EH (cell line): ENCODE measurements at regions not wholly inside any gene's neighbourhood (a gene's known extent, or its start where the extent isn't known, plus 50 kb on each side); places are given as distances from the start of the nearest gene placed in this dataset.

Experiments
- DNase-seq: peaks from one replicate; pipeline ENCODE4 v3.0.0-alpha.2; 2015; ENCODE audit warnings: low read depth

DNA sequence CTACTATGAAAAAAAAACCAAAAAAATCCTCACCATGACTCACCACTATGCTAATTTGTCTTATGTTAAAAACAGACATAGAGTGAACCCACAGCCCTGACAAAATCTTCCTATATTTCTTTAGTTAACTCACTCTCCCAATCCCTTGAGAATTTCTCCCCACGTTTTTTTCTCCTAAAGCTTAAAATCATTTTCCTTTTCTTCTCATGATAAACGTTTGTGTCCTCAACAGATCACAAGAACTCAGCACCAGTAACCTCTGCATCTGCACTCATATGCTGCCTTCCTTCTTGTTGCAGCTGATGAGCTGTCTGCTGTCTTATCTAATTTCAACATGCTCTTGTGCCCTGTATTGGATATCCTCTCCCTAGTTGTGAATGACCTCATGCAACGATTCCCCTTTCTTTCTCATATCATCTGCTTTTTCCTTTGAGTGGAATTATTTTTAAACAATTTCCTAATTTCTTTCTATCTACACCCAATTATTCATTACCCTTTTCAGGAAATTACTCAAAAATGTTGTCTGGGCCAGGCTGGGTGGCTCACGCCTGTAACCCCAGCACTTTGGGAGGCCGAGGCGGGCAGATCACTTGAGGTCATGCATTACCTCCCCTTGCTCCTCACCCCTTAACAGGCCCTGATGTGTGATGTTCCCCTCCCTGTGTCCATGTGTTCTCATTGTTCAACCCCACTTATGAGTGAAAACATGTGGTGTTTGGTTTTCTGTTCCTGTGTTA is 427.5 kb upstream of the MGAT4C start:
- no peak for DNase-seq

DNA sequence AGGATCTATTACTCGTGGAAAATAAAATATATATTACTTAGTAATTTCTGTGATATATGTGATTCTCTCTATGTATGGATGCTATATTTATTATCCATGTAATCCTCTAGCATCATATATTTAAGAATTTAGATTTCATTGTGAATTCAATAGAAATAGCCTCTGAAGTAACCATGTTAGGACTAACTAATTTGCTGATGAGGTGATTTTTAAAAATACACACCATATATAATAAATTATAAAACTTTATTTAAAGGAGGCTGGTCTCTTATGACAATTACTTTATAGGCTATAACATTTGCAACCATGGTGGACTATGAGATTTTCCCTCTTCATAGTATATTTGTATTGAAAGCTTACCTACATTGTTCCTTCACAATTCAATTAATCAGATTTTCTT is 424.9 kb upstream of the MGAT4C start:
- no peak for DNase-seq

DNA sequence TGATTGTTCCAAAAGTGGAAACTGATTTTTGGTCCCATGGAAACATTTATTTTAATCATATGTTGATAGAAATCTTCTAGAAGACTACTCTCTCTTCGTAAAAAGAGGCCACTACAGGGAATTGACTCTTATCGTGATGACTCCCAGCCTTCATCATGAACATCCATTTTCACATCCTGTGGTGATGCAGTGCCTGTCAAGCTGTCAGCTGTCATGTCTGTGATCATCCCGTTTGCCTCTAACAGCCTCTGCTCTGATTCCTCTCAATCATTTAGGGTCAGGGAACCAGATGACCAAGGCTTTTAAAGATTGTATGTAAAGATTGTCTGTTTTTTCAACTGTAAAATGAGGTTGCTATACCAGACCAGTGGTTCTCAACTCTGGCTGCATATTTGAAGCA is 419.0 kb upstream of the MGAT4C start:
- DNase-seq, result no peak

DNA sequence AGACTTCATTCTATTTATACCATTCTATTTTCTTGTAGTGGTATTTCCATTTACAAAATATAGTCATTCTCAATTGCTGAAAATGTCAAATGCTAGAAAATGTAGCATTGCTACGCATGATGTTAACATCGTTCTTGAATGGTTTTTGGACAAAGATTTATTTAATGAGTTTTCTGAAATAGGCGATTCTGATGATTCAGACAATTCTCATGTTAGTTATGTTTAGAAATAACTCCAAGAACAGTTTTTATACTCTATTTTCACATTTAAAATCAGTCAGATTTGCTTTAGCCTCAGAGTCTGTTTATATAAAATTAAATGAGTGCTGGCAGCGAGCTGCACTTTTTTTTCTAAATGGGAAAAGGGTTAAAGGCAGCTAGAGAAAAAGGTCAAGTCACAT is 414.8 kb upstream of the MGAT4C start:
- DNase-seq, result no peak

DNA sequence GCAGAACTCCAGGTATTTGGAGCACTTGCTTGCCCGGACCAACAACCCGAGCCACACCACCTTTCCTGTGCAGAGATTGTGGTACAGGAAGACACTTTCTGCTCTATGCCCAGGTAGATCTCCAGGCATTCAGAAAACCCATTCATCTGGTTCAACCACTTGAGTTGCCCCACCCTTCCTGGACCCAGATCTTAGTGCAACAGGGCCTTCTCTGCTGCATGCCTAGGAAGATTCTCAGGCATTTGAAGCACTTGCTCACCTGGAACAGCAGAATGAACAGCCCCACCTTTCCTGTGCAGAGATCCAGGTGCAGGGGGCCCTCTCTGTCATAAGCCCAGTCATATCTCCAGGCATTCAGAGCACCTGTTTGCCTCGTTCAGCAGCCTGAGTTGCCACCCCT is 412.8 kb upstream of the MGAT4C start:
- DNase-seq, result no peak

DNA sequence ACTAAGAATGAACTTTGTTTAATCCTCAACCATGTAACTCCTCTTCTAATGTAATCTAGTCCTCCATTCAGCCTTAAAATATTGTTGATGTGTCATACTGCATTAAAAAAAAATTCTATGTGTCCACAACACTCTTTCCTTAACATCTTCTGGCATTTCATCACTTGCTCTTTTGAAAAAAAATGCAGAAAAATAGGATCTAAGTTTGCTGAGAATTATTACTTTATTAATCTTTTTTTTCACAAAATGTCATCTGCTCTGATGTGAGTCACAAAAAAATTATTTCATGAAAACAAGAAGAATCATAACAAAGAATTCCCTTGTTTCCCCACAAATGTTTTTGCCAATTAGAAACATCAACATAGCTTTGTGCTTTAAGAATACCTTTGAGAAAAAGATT is 410.1 kb upstream of the MGAT4C start:
- no peak for DNase-seq

DNA sequence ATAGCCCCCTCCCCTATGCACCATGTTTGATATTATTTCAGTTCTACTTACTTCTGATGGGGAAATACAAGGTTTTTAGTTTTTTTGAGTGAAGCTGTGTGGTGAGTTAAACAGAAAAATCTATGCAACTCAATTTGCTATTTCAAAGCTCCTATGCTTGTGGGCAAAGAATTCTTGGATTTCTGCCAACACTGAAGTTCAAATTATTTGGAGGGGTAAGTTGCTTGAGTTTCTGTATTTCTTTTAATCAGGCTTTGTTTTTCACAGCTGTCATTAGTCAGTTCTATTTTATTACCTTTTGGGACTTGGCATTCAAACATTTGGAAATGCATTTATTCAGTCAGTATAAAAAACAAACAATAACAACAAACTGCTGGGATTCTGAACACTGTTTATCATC is 407.5 kb upstream of the MGAT4C start:
- no peak for DNase-seq

DNA sequence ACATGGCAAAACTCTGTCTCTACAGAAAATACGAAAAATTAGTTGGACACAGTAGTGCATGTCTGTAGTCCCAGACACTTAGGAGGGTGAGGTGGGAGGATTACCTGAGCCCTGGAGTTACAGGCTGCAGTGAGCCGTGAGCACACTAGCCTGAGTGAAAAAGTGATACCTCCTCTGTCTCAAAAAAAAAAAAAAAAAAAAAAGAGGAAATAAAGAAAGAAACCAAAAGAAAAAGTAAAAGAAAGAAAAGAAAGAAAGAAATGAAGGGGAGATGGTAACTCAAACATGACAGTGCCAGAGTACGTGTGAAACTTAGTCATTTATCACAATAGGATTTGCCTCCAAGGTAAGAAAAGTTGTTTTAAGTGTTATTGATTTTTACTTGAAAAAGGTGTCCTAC is 407.0 kb upstream of the MGAT4C start:
- DNase-seq, result no peak

DNA sequence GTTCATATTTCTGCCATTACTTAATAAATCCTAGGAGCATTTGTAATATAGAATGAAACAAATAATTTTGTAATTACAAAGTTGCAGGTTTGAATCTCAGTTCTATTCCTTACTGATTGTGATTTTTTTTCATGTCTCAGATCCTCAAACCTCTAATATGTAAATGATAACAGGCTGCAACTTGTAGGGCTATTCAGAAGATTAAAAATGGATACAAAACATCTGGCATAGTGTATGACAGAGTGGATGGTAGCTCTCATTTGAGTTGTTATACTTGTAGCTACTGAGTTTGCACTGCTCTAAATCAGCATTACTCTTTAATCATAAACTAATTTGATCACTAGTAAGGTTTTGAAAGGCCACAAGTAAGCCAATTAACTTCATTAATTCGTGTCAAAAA is 406.3 kb upstream of the MGAT4C start:
- no peak for DNase-seq

DNA sequence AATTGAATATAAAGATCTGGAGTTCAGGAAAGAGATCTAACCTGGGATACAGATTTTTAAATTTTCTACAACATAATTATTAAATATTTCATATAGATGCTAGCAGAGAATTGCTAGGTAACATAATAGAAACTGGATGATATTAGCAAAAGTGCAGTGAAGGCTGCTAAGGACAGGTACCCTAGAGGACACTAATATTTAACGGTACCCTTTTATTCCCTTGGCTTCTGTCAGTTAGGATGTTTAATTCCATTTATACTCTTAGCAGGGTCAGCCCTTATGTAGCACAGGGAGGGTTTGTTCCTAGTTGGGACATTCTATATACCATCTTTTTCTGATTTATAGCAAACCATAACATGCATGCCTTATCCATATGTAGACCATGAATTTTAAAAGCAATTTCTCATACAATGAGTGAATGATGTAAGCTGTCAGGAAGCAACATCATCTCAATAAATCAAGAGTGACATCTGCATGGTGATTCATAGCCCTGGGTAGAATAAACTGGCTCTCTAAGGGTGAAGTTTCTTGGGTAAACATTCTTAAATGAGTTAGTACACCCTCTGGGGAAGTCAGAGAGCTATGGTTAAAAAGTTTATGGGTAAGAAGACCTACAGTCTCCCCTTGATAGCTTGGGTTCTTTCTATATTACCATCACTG is 404.4 kb upstream of the MGAT4C start:
- DNase-seq, result peak; percentile 28

DNA sequence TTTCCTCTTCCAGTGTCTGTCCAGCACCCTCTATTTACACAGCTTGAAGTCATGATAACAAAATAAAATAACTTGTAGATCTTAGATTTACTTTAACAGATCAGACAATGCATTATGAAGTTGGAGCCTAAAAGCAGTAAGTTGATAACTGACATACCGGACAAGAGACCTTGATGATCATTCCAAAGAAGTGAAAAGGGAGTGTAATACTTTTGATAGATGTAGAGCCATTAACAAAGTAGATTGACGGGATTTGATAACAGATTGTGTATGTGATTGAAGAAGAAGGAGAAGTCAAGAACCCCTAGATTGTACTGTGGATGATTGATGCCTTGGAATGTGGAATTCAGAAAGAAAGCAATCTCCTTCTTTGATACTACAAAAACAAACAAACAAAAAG is 403.8 kb upstream of the MGAT4C start:
- DNase-seq, result no peak

DNA sequence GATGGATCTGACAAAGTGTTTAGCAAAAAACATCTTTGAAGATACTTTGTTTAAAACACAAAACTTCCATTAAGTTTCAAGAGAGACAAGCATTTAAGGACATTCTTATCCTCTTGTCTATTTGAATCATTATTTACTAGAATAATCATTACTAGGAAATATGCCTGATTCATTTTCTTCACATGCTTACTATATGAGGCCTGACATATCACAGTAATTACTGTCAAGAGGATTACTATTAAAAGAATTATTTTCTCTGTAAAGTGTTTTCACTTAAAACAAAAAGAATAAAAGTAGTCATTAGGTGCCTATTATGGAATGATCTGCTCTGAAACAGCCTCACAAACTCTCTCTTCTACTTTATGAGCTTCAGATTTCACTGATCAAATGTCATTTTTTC is 402.1 kb upstream of the MGAT4C start:
- DNase-seq, result no peak

DNA sequence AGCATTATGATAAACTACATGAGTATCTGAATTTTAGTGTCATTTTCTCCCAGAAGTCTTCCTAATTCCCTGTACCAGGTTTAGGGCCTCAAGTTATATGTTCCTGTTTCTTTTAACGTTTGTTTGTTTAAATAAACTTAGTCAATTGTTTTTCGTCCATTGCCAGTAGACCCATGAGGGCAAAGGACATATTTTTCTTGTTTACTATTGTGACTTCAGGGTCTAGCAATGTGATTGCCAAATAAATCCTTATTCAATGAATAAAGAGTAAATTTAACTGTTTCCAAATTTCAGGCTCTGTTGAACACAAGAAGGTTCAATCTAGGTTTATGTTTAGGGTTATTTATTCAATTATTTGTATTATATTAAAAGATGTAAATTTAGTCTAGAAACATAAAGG is 391.6 kb upstream of the MGAT4C start:
- no peak for DNase-seq

DNA sequence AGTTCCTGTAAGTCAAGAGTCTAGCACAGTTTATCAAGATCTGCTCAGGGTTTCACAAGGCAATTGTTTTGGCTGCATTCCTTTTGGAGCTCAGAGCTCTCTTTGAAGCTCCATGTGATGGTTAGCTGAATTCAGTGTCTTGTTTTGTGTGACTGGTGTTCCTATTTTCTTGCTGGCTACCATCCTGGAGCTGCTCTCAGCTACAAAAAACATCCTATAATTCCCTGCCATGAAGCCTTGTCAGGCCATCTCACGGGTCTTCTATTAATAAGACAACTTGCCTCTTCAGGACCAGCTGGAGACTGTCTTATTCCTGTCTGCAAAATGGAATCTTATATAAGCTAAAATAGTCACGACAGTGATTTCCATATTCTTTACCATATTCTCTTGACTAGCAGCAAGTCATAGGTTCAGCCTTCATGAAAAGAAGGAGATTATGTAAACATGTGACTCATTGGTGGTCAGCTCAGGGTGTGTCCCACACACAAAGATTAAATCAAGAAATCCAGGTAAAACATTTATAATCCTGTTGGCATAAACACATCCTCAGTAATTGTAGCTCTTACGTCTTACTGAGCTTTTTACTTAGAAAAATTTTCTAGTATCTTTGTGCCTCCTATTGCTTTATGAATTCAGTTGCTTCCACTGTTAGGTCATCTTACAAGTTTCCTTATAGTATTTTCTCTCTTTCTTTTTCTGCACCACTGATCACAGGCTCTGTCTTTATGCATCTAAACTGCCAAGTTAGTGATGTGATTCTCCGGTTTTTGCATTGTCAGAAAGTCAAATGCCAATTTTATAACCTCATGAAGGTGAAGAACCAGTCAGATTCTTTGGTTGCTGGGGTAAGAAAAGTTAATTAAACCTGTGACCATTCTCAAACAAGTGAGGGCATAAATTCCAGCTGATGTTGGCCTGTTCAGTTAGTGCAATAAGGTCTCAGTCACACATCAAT is 378.5 kb upstream of the MGAT4C start:
- DNase-seq, result no peak

DNA sequence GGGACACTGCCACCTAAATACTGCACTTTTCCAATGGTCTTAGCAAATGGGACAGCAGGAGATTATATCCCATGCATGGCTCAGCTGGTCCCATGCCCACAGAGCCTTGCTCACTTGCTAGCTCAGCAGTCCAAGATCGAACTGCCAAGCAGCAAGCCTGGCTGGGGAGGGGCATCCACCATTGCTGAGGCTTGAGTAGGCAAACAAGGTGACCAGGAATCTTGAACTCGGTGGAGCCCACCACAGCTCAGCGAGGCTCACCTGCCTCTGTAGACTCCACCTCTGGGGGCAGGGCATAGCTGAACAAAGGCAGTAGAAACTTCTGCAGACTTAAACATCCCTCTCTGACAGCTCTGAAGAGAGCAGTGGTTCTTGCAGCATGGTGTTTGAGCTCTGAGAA is 370.8 kb upstream of the MGAT4C start:
- no peak for DNase-seq

DNA sequence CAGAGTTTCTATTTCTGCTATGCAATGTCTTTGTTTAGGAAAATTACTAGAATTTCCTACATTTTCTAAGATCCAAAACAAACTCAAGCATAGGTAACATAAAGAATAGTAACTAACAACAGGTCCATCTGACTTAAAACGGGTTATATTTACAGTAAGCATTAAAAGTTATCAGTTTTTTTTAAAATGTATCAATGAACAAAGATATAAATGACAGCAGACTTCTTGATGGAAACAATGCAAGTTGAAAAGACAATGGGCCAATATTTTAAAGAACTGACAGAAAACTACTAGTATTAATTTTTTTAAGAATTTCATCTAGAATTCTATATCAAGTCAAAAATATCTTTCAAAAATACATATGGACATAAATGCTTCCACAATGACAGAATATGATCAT is 367.1 kb upstream of the MGAT4C start:
- no peak for DNase-seq

DNA sequence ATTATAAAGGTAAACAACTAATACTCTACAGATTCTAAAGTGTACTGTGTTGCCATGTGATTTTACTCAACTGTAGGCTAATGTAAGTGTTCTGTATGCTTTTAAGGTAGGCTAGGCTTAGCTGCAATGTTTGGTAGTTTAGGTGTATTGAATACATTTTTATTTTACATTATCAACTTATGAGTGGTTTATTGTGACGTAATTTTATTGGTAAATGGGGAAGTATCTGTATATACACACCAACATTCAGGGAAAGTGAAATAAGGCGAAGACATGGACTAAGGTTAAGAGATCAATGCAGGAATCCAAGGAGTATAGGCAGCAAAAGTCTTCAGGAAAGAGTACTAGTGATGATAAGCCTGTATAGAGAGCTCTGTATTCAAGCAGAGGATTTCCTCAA is 365.8 kb upstream of the MGAT4C start:
- DNase-seq, result no peak

DNA sequence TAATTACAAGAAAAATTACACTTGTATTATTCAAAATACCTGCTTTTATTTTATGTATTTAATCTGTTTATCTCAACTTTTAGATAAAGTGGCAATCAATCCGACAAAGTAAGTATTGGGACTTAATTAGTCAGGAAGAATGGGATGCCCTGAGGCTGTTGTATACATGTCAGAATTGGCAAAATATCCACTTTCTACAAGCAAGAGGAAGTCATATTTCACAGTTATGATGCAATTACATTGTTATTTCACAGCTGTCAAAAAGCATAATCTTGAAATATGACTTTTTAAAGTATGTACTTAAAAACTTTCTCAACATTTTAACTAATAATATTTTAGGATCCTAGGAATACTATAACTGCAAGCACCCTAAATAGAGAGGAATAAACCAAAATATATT is 357.1 kb upstream of the MGAT4C start:
- DNase-seq, result no peak

DNA sequence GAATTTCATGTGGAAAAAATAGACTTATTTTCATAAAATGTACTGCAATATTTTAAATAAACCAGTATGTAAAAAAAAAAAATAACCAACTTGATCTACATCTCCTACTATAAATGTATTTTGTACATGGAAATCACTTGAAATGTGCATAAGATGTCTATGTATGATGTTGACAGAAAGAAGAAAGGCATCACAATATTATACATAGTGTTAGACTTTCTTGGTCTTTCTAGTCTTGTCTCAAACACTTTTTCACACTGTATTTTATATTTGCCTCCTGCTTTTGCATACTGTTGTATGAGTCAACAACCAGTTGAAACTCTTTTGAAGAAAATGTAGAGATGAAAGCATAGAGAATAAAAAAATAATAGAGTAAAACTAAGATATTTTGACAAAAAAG is 352.4 kb upstream of the MGAT4C start:
- DNase-seq, result no peak

DNA sequence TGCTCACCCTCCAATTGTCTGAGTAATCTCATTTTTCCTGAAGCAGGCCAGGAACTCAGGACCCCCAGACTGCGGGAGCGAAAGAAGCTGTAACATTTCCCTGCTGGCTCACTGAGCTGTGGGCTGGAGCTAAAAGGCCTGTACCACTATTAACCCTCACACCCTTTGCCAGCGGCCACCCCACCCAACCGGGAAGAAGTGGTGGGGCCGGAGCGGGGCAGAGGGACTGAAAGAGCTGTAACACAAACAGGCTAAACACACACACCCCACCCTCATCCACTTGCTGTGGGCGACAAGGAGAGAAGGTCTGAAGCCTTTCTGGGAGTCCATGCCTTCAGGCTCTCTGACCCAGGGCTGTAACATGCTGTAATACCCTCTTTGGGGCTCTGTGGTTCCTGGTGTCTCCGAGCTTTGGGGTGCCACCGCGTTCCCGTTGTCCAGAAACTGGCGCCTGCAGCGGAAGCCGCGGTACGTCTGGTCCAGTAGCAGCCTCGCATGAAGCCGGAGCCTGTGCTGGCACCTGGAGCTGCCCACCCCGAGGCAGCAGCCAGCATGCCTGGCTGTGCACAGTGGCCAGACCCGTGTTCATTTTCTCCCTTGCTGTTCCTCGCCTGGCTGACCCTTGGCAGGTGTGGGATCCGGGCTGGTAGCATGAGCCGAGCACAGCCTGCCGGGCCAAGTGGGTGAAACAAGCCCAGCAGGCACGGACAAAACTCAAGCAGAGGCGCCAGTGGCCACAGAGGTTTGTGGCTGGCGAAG is 345.5 kb upstream of the MGAT4C start:
- DNase-seq, result no peak

DNA sequence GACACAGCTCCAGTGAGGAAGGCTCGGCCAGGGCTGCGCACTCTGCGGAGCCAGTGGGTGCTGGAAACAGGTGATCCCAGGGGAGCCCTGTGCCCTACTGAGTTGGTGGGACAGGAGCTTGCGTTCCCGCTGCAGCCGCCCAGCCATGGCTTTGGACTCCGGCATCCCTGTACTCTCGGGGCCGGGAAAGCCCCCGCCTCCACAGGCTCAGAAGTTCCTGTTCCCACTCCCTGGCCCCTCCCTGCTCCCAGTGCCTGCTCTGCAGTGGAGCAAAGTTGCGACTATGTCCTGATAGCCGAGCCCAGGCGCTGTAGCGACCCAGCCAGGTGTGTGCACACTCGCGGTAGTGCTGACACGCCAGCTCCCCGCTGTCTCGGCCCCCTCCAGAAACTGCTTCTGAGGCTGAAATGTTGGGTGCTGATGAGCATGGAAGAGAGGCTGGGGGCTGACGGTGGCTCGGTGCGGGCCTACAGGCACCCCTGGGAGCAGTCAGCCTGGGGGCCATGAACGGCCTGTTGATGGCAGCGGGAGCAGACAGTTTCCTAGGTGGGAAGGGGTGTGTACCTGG is 344.6 kb upstream of the MGAT4C start:
- no peak for DNase-seq

DNA sequence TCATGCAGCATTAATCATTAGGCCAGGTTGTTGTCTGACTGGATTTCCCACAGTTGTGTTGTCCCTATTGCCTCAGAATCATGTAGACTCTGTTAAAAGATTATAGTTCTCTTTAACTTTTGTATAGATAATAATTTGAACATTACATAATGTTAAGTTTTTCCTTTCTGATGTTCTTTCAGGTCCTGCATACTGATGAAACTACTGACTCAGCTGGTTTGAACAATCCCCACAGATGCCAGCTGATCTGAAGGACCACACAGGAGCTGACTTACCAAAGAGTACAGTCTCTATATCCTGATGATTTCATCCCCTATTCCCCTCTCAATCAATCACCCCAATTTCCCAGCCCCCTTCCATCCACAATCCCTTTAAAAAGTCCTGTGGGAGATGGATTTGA is 341.2 kb upstream of the MGAT4C start:
- no peak for DNase-seq
